Stomach (tissue), 4 donors: ENCODE measurements at regions not wholly inside any gene's neighbourhood (a gene's known extent, or its start where the extent isn't known, plus 50 kb on each side); places are given as distances from the start of the nearest gene placed in this dataset.

ENCODE experiments used
- POLR2A ChIP-seq, 4 donors: fragments of 450-650 bp; IDR thresholded peaks; one replicate each; pipeline ENCODE4 v1.6.1; 2016; ENCODE audit warnings: antibody characterized with exemption in 4 of 4, control low read depth in 2 of 4, mild to moderate bottlenecking in 1 of 4, moderate library complexity in 1 of 4
- TF ChIP-seq, protein P1 (sequence below), 7 experiments: fragments of 450-650 bp in 4 of 7; fragments of 200-600 bp in 3 of 7; sonication (generic) in 3 of 7; IDR thresholded peaks; one replicate each; pipeline ENCODE4 v1.5.1; 2016 to 2019; ENCODE audit warnings: antibody characterized with exemption in 7 of 7, control low read depth in 2 of 7, mild to moderate bottlenecking in 1 of 7

DNA sequence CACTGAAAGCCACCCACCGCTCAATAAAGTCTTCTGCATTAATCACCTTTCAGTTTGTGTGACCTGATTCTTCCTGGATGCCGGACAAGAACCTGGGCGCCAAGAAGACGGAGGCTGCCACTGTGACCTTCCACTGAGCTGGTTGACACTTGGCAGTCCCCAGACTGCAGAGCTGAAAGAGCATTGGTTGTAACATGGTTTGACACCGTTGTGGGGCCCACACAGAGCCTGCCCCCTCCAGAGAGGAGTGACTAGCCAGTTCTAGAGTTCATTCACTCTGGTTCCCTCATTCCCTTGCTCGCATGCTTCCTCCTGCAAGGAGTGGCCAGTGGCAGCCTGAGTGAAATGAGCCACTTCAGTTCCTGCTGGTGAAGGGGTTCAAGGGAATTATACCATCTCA is 86.2 kb upstream of the ANXA1 start:
- TF ChIP-seq, protein P1, sequence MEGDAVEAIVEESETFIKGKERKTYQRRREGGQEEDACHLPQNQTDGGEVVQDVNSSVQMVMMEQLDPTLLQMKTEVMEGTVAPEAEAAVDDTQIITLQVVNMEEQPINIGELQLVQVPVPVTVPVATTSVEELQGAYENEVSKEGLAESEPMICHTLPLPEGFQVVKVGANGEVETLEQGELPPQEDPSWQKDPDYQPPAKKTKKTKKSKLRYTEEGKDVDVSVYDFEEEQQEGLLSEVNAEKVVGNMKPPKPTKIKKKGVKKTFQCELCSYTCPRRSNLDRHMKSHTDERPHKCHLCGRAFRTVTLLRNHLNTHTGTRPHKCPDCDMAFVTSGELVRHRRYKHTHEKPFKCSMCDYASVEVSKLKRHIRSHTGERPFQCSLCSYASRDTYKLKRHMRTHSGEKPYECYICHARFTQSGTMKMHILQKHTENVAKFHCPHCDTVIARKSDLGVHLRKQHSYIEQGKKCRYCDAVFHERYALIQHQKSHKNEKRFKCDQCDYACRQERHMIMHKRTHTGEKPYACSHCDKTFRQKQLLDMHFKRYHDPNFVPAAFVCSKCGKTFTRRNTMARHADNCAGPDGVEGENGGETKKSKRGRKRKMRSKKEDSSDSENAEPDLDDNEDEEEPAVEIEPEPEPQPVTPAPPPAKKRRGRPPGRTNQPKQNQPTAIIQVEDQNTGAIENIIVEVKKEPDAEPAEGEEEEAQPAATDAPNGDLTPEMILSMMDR (IDR thresholded peaks at IDR 0.05) = no peak
- TF ChIP-seq POLR2A (IDR thresholded peaks at IDR 0.05) = no peak
